ENCODE measurements at regions not wholly inside any gene's neighbourhood (a gene's known extent, or its start where the extent isn't known, plus 50 kb on each side); places are given as distances from the start of the nearest gene placed in this dataset.

- no peak overlapping the region for H3K27ac ChIP-seq (ENCODE audit: low read length in 2 of 2)
- peaks cover 49% of the 10 kb centered on the region for H3K27me3 Mint-ChIP-seq
- no peaks in the 10 kb centered on the region for H3K9me3 Mint-ChIP-seq (ENCODE audit: insufficient read depth)
- ATAC-seq (ENCODE audit: low read depth) (no peak), DNase-seq (no peak)
- H2AFZ ChIP-seq (ENCODE audit: insufficient read depth, low read depth, low read length, poor library complexity, severe bottlenecking): peak overlapping the region; percentile 46
- POLR2A ChIA-PET: no interaction called here
- peak overlapping the region; percentile 57 for H3K4me2 ChIP-seq (replicated peaks; ENCODE audit: low read depth, low read length, poor library complexity, severe bottlenecking)
- peaks cover 0 to 29% (median 3%) of the 10 kb centered on the region in 4 experiments for H3K27me3 ChIP-seq (replicated peaks in 1 of 4; ENCODE audit: control extremely low read depth in 1 of 4, control insufficient read depth in 3 of 4, insufficient read depth in 4 of 4, low read length in 3 of 4)
- H4K20me1 ChIP-seq (ENCODE audit: control insufficient read depth, insufficient read depth, low read length, poor library complexity, severe bottlenecking): no peaks in the 10 kb centered on the region
- H3K79me2 ChIP-seq (ENCODE audit: control insufficient read depth, insufficient read depth, low read length): no peaks in the 10 kb centered on the region
- H3K27ac Mint-ChIP-seq: no peak overlapping the region
- WGBS (ENCODE audit: insufficient coverage): 8% methylated on average over 57 of the region's 57 CpGs
- intact Hi-C loops (cut with micrococcal nuclease): no loop called here
- peak overlapping the region; percentile 65 for H3K4me3 Mint-ChIP-seq
- H3K4me3 ChIP-seq (ENCODE audit: control extremely low read depth in 1 of 5, extremely low read depth in 1 of 5, insufficient read depth in 1 of 5, low read depth in 2 of 5, low read length in 4 of 5): peak overlapping the region in 2 of 5 experiments; percentile 23 to 25
- no peak for TF ChIP-seq EZH2 (IDR thresholded peaks at IDR 0.05; ENCODE audit: borderline replicate concordance, insufficient read depth, low read depth, low read length, poor library complexity, severe bottlenecking)
- H3K4me1 Mint-ChIP-seq: peaks cover 9% of the 10 kb centered on the region
- H3K9me3 ChIP-seq (ENCODE audit: control extremely low read depth in 1 of 3, control insufficient read depth in 2 of 3, insufficient read depth in 1 of 3, low read length in 2 of 3): peaks cover 0 to 2% (median 0%) of the 10 kb centered on the region in 3 donors
- no peaks in the 10 kb centered on the region for H3K36me3 ChIP-seq (replicated peaks in 1 of 2; ENCODE audit: control extremely low read depth in 1 of 2, control insufficient read depth in 1 of 2, extremely low read depth in 1 of 2, insufficient read depth in 2 of 2, low read length in 1 of 2)
- H3K9ac ChIP-seq (ENCODE audit: low read length): no peak overlapping the region
- peaks cover 10 to 14% of the 10 kb centered on the region in 2 donors for H3K4me1 ChIP-seq (ENCODE audit: control insufficient read depth in 2 of 2, insufficient read depth in 2 of 2, low read length in 2 of 2)
- CTCF ChIA-PET: no interaction called here
These were observed 143.2 kb upstream of the RET start for GRCh38 chr10:42933448-42934340.

GRCh38 chr10:42934351-42934811, 142.5 kb upstream of the RET start:
- H3K4me2 ChIP-seq (replicated peaks; ENCODE audit: low read depth, low read length, poor library complexity, severe bottlenecking): peak overlapping the region; percentile 57
- WGBS (ENCODE audit: insufficient coverage): 93% methylated on average over 3 of the region's 8 CpGs
- peaks cover 0 to 2% (median 0%) of the 10 kb centered on the region in 3 donors for H3K9me3 ChIP-seq (ENCODE audit: control extremely low read depth in 1 of 3, control insufficient read depth in 2 of 3, insufficient read depth in 1 of 3, low read length in 2 of 3)
- no peak overlapping the region for H3K27ac Mint-ChIP-seq
- H4K20me1 ChIP-seq (ENCODE audit: control insufficient read depth, insufficient read depth, low read length, poor library complexity, severe bottlenecking): no peaks in the 10 kb centered on the region
- peaks cover 9% of the 10 kb centered on the region for H3K4me1 Mint-ChIP-seq
- no peaks in the 10 kb centered on the region for H3K79me2 ChIP-seq (ENCODE audit: control insufficient read depth, insufficient read depth, low read length)
- TF ChIP-seq CTCF (IDR thresholded peaks at IDR 0.05) (no peak), EZH2 (IDR thresholded peaks at IDR 0.05; ENCODE audit: borderline replicate concordance, insufficient read depth, low read depth, low read length, poor library complexity, severe bottlenecking) (no peak)
- no peak overlapping the region for H3K9ac ChIP-seq (ENCODE audit: low read length)
- H2AFZ ChIP-seq (ENCODE audit: insufficient read depth, low read depth, low read length, poor library complexity, severe bottlenecking): no peak overlapping the region
- no peak overlapping the region for H3K4me3 ChIP-seq (ENCODE audit: control extremely low read depth in 1 of 5, extremely low read depth in 1 of 5, insufficient read depth in 1 of 5, low read depth in 2 of 5, low read length in 4 of 5)
- CTCF ChIA-PET: no interaction called here
- peaks cover 49% of the 10 kb centered on the region for H3K27me3 Mint-ChIP-seq
- peaks cover 0 to 29% (median 3%) of the 10 kb centered on the region in 4 experiments for H3K27me3 ChIP-seq (replicated peaks in 1 of 4; ENCODE audit: control extremely low read depth in 1 of 4, control insufficient read depth in 3 of 4, insufficient read depth in 4 of 4, low read length in 3 of 4)
- H3K4me3 Mint-ChIP-seq: peak overlapping the region; percentile 65
- H3K4me1 ChIP-seq (ENCODE audit: control insufficient read depth in 2 of 2, insufficient read depth in 2 of 2, low read length in 2 of 2): peaks cover 10 to 14% of the 10 kb centered on the region in 2 donors
- intact Hi-C loops (cut with micrococcal nuclease): no loop called here
- H3K36me3 ChIP-seq (replicated peaks in 1 of 2; ENCODE audit: control extremely low read depth in 1 of 2, control insufficient read depth in 1 of 2, extremely low read depth in 1 of 2, insufficient read depth in 2 of 2, low read length in 1 of 2): no peaks in the 10 kb centered on the region
- POLR2A ChIA-PET: no interaction called here
- ATAC-seq (ENCODE audit: low read depth): no peak
- H3K27ac ChIP-seq (ENCODE audit: low read length in 2 of 2): no peak overlapping the region
- no peaks in the 10 kb centered on the region for H3K9me3 Mint-ChIP-seq (ENCODE audit: insufficient read depth)
- no peak for DNase-seq
